Stimulated activated CD8-positive, alpha-beta memory T cell treated with anti-CD3 and anti-CD28 coated beads, Interleukin-7, amount 100 ng/mL, for 48 hours (primary cell): ENCODE measurements at regions not wholly inside any gene's neighbourhood (a gene's known extent, or its start where the extent isn't known, plus 50 kb on each side); places are given as distances from the start of the nearest gene placed in this dataset.
"Not testable (repeated sequence)": the region's sequence is repeated elsewhere in the genome, so short reads cannot be mapped to it uniquely, and the experiment has no call there.

Source experiments
- DNase-seq, 2 donors: peaks; one replicate each; pipeline ENCODE4 v3.0.0-alpha.2; 2020; ENCODE audit warnings: low read depth in 1 of 2; ENCODE audit errors: extremely low read depth in 1 of 2

GRCh38 chr14:34180434-34180833 is 229.6 kb upstream of the EGLN3 start:
- no peak for DNase-seq

- no peak for DNase-seq
Observed at GRCh38 chr14:34179727-34180126, 228.9 kb upstream of the EGLN3 start.

- DNase-seq = no peak
Observed at GRCh38 chr14:34177466-34177865, 226.6 kb upstream of the EGLN3 start.

GRCh38 chr14:34175574-34175973 is 224.7 kb upstream of the EGLN3 start:
- DNase-seq = no peak

GRCh38 chr14:34174973-34175372 is 224.1 kb upstream of the EGLN3 start:
- no peak for DNase-seq

- no peak for DNase-seq
Observed at GRCh38 chr14:34173916-34174315, 223.0 kb upstream of the EGLN3 start.

- no peak for DNase-seq
Observed at GRCh38 chr14:34172550-34173368, 221.9 kb upstream of the EGLN3 start.

GRCh38 chr14:34172173-34172451 is 221.2 kb upstream of the EGLN3 start:
- DNase-seq = no peak

GRCh38 chr14:34171431-34172172 is 220.7 kb upstream of the EGLN3 start:
- DNase-seq = no peak

GRCh38 chr14:34170882-34171281 is 220.0 kb upstream of the EGLN3 start:
- DNase-seq = no peak

- DNase-seq = no peak
Observed at GRCh38 chr14:34169561-34169960, 218.7 kb upstream of the EGLN3 start.

- no peak for DNase-seq
Observed at GRCh38 chr14:34168656-34169055, 217.8 kb upstream of the EGLN3 start.

- no peak for DNase-seq
Observed at GRCh38 chr14:34165847-34166350, 215.0 kb upstream of the EGLN3 start.

- DNase-seq = no peak
Observed at GRCh38 chr14:34164162-34164864, 213.4 kb upstream of the EGLN3 start.

GRCh38 chr14:34161351-34162082 is 210.6 kb upstream of the EGLN3 start:
- no peak for DNase-seq

GRCh38 chr14:34160619-34161018 is 209.7 kb upstream of the EGLN3 start:
- no peak for DNase-seq

- DNase-seq = no peak
Observed at GRCh38 chr14:34157651-34158050, 206.8 kb upstream of the EGLN3 start.

- no peak for DNase-seq
Observed at GRCh38 chr14:34147461-34147860, 196.6 kb upstream of the EGLN3 start.

GRCh38 chr14:34140127-34140526 is 189.3 kb upstream of the EGLN3 start:
- DNase-seq = not testable (repeated sequence)

- not testable (repeated sequence) for DNase-seq
Observed at GRCh38 chr14:34139160-34140121, 188.6 kb upstream of the EGLN3 start.
